ENCODE measurements at regions not wholly inside any gene's neighbourhood (a gene's known extent, or its start where the extent isn't known, plus 50 kb on each side); places are given as distances from the start of the nearest gene placed in this dataset.

GRCh38 chr2:196365145-196365544 is 193.8 kb upstream of the STK17B start:
- TF ChIP-seq CTCF (IDR thresholded peaks at IDR 0.05), result no peak
- no peak for TF ChIP-seq POLR2A (IDR thresholded peaks at IDR 0.05)
- TF ChIP-seq POLR2AphosphoS5 (IDR thresholded peaks at IDR 0.05), result no peak
